Coronary artery (tissue), 2 donors: ENCODE measurements at regions not wholly inside any gene's neighbourhood (a gene's known extent, or its start where the extent isn't known, plus 50 kb on each side); places are given as distances from the start of the nearest gene placed in this dataset.
A peak's percentile ranks its signal among the peaks of the same experiment; 100 is the strongest.

Experiments used
- DNase-seq: peaks from one replicate; pipeline ENCODE4 v3.0.0-alpha.2; 2017; ENCODE audit warnings: low spot score
- H3K27ac ChIP-seq, 2 donors: fragments of 200-600 bp; sonication (generic); one replicate each; pipeline ENCODE4 v1.5.1; 2016 to 2019
- H3K4me3 ChIP-seq: fragments of 200-600 bp; sonication (generic); 2 replicates; pipeline ENCODE4 v1.5.1; 2016; ENCODE audit warnings: mild to moderate bottlenecking, moderate library complexity
- TF ChIP-seq, protein P1 (sequence below): fragments of 200-600 bp; sonication (generic); IDR thresholded peaks from one replicate; pipeline ENCODE4 v1.5.1; 2019; ENCODE audit warnings: antibody characterized with exemption

DNA sequence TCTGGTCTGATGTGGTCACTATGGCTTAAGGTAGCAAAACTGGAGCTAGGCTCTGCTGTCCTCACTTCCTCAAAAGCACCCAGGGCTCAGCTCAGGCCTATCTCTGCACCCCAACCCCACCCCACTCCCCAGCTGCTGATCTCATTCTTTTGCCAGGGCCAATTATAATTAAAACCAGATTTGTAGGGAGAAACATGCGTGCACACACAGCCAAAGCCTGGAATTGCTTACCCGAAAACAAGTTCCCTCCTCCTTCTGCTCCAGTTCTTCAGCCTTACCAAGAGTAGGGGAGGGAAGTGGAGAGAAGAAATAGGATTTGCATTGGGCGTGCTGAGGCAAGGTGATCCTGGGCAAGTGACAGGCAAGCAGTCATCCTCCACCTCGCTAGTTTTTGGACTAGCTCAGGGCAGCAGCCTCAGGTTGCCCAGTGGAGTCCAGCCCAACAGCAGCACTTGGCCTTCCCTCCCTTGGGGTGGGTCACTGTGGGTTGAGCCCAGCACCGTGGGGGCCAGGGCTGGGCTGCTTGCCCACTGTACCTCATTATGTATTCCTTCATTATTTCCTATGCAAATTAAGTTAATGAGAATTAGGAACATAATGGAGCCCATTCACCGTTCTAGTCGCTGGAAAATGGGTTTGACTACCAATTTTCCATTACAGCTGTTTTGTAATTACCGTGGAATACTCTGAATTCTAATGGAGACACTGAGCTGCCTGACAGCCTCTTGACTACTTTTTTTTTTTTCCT, 199.1 kb upstream of the CELF4 start:
- Histone ChIP-seq H3K4me3 (no peak overlapping the region), H3K27ac (no peak overlapping the region)
- TF ChIP-seq, protein P1, sequence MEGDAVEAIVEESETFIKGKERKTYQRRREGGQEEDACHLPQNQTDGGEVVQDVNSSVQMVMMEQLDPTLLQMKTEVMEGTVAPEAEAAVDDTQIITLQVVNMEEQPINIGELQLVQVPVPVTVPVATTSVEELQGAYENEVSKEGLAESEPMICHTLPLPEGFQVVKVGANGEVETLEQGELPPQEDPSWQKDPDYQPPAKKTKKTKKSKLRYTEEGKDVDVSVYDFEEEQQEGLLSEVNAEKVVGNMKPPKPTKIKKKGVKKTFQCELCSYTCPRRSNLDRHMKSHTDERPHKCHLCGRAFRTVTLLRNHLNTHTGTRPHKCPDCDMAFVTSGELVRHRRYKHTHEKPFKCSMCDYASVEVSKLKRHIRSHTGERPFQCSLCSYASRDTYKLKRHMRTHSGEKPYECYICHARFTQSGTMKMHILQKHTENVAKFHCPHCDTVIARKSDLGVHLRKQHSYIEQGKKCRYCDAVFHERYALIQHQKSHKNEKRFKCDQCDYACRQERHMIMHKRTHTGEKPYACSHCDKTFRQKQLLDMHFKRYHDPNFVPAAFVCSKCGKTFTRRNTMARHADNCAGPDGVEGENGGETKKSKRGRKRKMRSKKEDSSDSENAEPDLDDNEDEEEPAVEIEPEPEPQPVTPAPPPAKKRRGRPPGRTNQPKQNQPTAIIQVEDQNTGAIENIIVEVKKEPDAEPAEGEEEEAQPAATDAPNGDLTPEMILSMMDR: no peak
- DNase-seq: no peak

- DNase-seq: no peak
- Histone ChIP-seq H3K4me3 (no peak overlapping the region), H3K27ac (no peak overlapping the region)
- TF ChIP-seq, protein P1: no peak
Observed at GRCh38 chr18:37762076-37762621, 196.6 kb upstream of the CELF4 start.

DNA sequence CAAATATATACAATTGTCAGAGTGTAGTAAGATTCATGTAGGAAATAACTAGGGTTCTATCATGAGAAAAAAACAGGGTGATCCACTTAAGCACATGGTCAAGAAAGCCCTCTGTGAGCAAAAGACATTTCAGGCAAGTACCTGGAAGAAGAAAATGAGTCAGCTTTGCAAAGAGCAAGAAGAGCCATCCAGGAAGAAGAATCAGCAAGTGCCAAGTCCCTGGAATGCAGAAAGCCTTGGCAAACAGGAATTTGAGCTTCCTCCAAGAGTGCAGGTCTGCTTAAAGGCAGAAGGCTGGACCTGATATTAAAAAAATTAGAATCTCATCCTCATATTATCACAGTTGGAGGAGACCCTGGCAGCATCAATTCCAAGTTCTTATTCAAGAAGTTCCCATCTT, 188.5 kb upstream of the CELF4 start:
- Histone ChIP-seq H3K27ac (no peak overlapping the region), H3K4me3 (no peak overlapping the region)
- DNase-seq: no peak
- TF ChIP-seq, protein P1: no peak

DNA sequence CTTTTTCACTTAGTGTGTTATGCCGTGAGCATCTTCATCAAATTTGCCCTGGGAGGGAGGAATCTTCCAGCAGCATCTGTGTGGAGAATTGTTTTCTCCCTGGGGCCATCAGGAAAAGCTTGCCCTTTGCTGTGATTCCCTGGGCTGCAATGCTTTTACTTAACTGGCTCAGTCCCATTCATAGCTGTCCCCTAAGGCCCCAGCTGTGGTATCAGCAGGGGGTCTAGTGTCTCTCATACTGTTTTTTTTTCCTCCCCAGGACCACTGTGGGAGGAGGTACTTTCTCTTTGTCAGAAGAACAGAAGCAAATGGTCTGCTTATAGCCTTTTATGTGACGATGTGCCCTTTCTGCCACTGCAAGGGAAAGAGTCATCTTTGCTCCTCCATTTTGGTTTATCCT, 176.8 kb upstream of the CELF4 start:
- no peak overlapping the region for H3K4me3 ChIP-seq
- TF ChIP-seq, protein P1: no peak
- H3K27ac ChIP-seq: no peak overlapping the region
- no peak for DNase-seq

DNA sequence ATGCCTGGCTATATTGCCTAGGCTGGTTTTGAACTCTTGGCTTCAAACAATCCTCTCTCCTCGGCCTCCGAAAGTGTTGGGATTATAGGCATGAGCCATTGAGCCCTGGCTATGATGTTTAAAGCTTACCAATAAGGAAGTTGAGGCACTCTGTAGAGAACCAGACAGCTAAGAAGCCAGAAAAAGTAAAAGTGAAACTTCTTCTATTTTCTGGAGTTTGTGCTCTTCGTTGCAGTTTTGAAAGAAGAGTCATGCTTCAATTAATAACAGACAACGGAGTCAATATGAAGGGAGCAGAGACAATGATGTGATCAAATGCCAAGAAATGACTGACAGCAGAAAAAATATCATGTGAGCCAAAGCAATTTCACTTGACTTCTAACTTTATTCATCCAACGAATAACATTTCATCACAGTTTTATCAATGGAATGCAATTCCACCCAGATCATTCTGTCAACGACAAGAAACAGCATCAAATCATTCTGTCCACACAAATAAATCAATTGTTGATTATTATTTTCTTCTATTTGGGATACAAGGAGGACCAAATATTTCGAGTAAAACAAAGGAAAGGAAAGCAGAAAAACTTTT, 175.5 kb upstream of the CELF4 start:
- TF ChIP-seq, protein P1: no peak
- no peak for DNase-seq
- Histone ChIP-seq H3K4me3 (peak overlapping the region; percentile 19), H3K27ac (no peak overlapping the region)

DNA sequence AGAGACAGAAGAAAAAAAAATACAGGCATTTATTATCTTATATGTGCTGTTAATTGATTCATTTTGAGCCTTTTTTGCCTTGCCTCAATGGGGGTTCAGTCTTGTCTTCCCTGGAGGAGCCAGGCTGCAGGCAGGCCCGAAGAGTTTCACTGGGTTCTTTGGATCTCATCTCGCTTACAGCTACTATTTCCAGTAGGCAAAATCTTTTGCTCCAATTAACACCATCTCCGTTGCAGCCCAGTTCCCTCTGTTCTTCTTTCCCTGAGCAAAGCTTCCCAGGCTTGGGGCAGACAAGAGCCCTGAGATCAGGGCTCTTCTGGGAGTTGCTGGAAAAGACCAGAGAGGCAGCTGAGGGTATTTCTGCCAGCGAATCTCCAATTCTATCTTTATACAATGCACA, 168.8 kb upstream of the CELF4 start:
- TF ChIP-seq, protein P1: no peak
- no peak overlapping the region for H3K27ac ChIP-seq
- DNase-seq: no peak
- no peak overlapping the region for H3K4me3 ChIP-seq

DNA sequence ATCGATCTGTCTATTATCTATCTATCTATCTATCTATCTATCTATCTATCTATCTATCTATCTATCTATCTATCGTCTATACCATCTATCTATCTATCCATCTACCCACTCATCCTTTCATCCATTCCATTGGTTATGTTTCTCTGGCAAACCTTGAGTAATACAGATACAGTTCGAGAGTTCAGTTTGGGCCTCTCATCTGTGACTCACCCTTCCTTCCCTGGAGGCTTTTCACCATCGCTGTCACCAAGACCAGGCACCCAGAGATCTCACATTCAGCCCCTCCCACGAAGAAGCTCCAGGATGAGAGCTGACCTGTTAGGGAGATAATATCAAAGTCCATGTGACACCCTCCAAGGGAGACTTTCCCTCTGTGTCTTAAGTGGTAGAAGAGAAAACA, 164.1 kb upstream of the CELF4 start:
- Histone ChIP-seq H3K27ac (no peak overlapping the region), H3K4me3 (no peak overlapping the region)
- TF ChIP-seq, protein P1: no peak
- DNase-seq: no peak
